NCI-H1092 treated with DMSO at 0.1 percent for 48 hours (cell line): ENCODE measurements at regions not wholly inside any gene's neighbourhood (a gene's known extent, or its start where the extent isn't known, plus 50 kb on each side); places are given as distances from the start of the nearest gene placed in this dataset.
"Not testable (repeated sequence)": the region's sequence is repeated elsewhere in the genome, so short reads cannot be mapped to it uniquely, and the experiment has no call there.

Source experiments
- DNase-seq: peaks from one replicate; lab custom pipeline; 2025; lab: John Stamatoyannopoulos, UW

- DNase-seq: no peak
Observed at GRCh38 chr3:153911116-153911515, 210.1 kb upstream of the ARHGEF26 start.

GRCh38 chr3:153919773-153920172, 201.4 kb upstream of the ARHGEF26 start:
- DNase-seq: no peak

- no peak for DNase-seq
Observed at GRCh38 chr3:153921826-153922225, 199.4 kb upstream of the ARHGEF26 start.

GRCh38 chr3:153925841-153926514, 195.2 kb upstream of the ARHGEF26 start:
- no peak for DNase-seq

- no peak for DNase-seq
Observed at GRCh38 chr3:153927107-153927506, 194.1 kb upstream of the ARHGEF26 start.

GRCh38 chr3:153928851-153929250, 192.3 kb upstream of the ARHGEF26 start:
- no peak for DNase-seq

- not testable (repeated sequence) for DNase-seq
Observed at GRCh38 chr3:153933481-153933880, 187.7 kb upstream of the ARHGEF26 start.

GRCh38 chr3:153944084-153944483, 177.1 kb upstream of the ARHGEF26 start:
- no peak for DNase-seq

- DNase-seq: no peak
Observed at GRCh38 chr3:153951276-153951675, 169.9 kb upstream of the ARHGEF26 start.

- DNase-seq: no peak
Observed at GRCh38 chr3:153952091-153952490, 169.1 kb upstream of the ARHGEF26 start.

- no peak for DNase-seq
Observed at GRCh38 chr3:153956613-153957012, 164.6 kb upstream of the ARHGEF26 start.

GRCh38 chr3:153957421-153957820, 163.8 kb upstream of the ARHGEF26 start:
- DNase-seq: no peak

- no peak for DNase-seq
Observed at GRCh38 chr3:153958635-153959595, 162.3 kb upstream of the ARHGEF26 start.

- no peak for DNase-seq
Observed at GRCh38 chr3:153960458-153961074, 160.6 kb upstream of the ARHGEF26 start.

GRCh38 chr3:153961494-153961893, 159.7 kb upstream of the ARHGEF26 start:
- peak; percentile 79 for DNase-seq

GRCh38 chr3:153963012-153963411, 158.2 kb upstream of the ARHGEF26 start:
- DNase-seq: no peak

GRCh38 chr3:153967260-153967659, 153.9 kb upstream of the ARHGEF26 start:
- no peak for DNase-seq

GRCh38 chr3:153970047-153970446, 151.1 kb upstream of the ARHGEF26 start:
- DNase-seq: no peak

GRCh38 chr3:153970741-153971347, 150.3 kb upstream of the ARHGEF26 start:
- DNase-seq: peak; percentile 32

- DNase-seq: no peak
Observed at GRCh38 chr3:153972862-153973261, 148.3 kb upstream of the ARHGEF26 start.

- DNase-seq: no peak
Observed at GRCh38 chr3:153973722-153974265, 147.4 kb upstream of the ARHGEF26 start.

GRCh38 chr3:153974614-153975013, 146.6 kb upstream of the ARHGEF26 start:
- no peak for DNase-seq
